ENCODE measurements at regions not wholly inside any gene's neighbourhood (a gene's known extent, or its start where the extent isn't known, plus 50 kb on each side); places are given as distances from the start of the nearest gene placed in this dataset.

GRCh38 chr5:101429241-101429640 lies 526.2 kb upstream of the ST8SIA4 start:
- TF ChIP-seq POLR2A (IDR thresholded peaks at IDR 0.05; ENCODE audit: low read depth, low read length) (no peak), POLR2AphosphoS5 (IDR thresholded peaks at IDR 0.05; ENCODE audit: low read depth, low read length) (no peak), TAF1 (IDR thresholded peaks at IDR 0.05; ENCODE audit: borderline replicate concordance, low read depth, low read length) (no peak)
